ENCODE measurements at regions not wholly inside any gene's neighbourhood (a gene's known extent, or its start where the extent isn't known, plus 50 kb on each side); places are given as distances from the start of the nearest gene placed in this dataset.
A peak's percentile ranks its signal among the peaks of the same experiment; 100 is the strongest.

GRCh38 chr2:65652066-65652465, 219.7 kb upstream of the SPRED2 start:
- no peaks in the 10 kb centered on the region for H3K9me3 ChIP-seq
- H3K36me3 ChIP-seq = no peaks in the 10 kb centered on the region
- no peaks in the 10 kb centered on the region for H3K27me3 ChIP-seq (replicated peaks; ENCODE audit: insufficient read depth)
- no peaks in the 10 kb centered on the region for H3K4me1 ChIP-seq (ENCODE audit: control insufficient read depth in 1 of 2, low read depth in 2 of 2)
- no peak overlapping the region for H3K27ac ChIP-seq
- no peak for TF ChIP-seq CTCF (IDR thresholded peaks at IDR 0.05)
- DNase-seq (ENCODE audit: low spot score) (no peak), ATAC-seq (ENCODE audit: insufficient number of reproducible peaks, low FRiP score, low read depth) (no peak)
- no peak overlapping the region for H3K4me3 ChIP-seq

GRCh38 chr2:65649811-65650589, 217.6 kb upstream of the SPRED2 start:
- no peaks in the 10 kb centered on the region for H3K27me3 ChIP-seq (replicated peaks; ENCODE audit: insufficient read depth)
- H3K4me1 ChIP-seq (ENCODE audit: control insufficient read depth in 1 of 2, low read depth in 2 of 2) = no peaks in the 10 kb centered on the region
- DNase-seq (ENCODE audit: low spot score) (no peak), ATAC-seq (ENCODE audit: insufficient number of reproducible peaks, low FRiP score, low read depth) (no peak)
- H3K27ac ChIP-seq = no peak overlapping the region
- no peaks in the 10 kb centered on the region for H3K36me3 ChIP-seq
- no peak overlapping the region for H3K4me3 ChIP-seq
- TF ChIP-seq CTCF (IDR thresholded peaks at IDR 0.05) = no peak
- H3K9me3 ChIP-seq = no peaks in the 10 kb centered on the region

DNA sequence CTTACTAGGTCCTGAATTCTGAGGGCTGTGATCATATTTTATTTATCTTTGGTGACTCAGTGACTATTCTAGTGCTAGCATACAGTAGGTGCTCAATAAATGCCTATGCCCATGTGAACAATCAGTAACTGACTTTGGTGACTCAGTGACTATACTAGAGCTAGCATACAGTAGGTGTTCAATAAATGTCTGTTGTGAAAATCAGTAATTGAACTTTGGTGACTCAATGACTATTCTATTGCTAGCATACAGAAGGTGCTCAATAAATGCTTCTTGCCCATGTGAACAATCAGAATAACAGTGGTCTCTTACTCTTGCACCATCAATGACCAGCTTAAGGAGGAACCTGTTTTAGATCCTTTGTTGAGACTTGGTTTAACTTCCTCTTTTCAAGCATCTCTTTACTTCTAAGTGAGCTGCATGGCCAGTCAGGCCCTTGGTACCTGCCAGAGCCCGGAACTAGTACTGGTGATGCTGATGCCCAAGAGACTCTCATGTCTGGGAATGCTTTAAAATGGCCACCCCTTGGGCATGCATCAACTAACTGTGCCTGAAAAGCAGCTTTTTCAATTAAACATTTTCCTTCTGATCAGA, 214.9 kb upstream of the SPRED2 start:
- H3K4me3 ChIP-seq = no peak overlapping the region
- H3K9me3 ChIP-seq = no peaks in the 10 kb centered on the region
- ATAC-seq (ENCODE audit: insufficient number of reproducible peaks, low FRiP score, low read depth) (no peak), DNase-seq (ENCODE audit: low spot score) (no peak)
- H3K27ac ChIP-seq = no peak overlapping the region
- H3K27me3 ChIP-seq (replicated peaks; ENCODE audit: insufficient read depth) = no peaks in the 10 kb centered on the region
- TF ChIP-seq CTCF (IDR thresholded peaks at IDR 0.05) = no peak
- H3K36me3 ChIP-seq = no peaks in the 10 kb centered on the region
- H3K4me1 ChIP-seq (ENCODE audit: control insufficient read depth in 1 of 2, low read depth in 2 of 2) = no peaks in the 10 kb centered on the region

DNA sequence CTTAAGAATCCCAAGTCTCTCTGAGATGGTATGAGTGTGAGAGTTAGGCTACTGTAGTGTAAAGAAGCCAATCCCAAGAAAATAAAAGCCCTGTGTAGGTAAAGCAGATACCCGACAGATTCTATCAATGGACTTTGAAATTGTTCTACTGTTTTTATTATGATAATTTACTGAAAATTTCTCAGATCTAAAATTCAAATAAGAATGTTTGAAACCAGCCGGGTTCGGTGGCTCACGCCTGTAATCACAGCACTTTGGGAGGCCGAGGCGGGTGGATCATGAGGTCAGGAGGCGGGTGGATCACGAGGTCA, 208.3 kb upstream of the SPRED2 start:
- no peak overlapping the region for H3K27ac ChIP-seq

More for the DNA sequence above, 208.3 kb upstream of the SPRED2 start:
- no peak for DNase-seq (ENCODE audit: low spot score)
- no peak for TF ChIP-seq CTCF (IDR thresholded peaks at IDR 0.05)
- no peak for ATAC-seq (ENCODE audit: insufficient number of reproducible peaks, low FRiP score, low read depth)
- H3K4me1 ChIP-seq (ENCODE audit: control insufficient read depth in 1 of 2, low read depth in 2 of 2) = peaks cover 0 to 13% of the 10 kb centered on the region in 2 donors
- no peaks in the 10 kb centered on the region for H3K9me3 ChIP-seq
- H3K27me3 ChIP-seq (replicated peaks; ENCODE audit: insufficient read depth) = no peaks in the 10 kb centered on the region
- no peaks in the 10 kb centered on the region for H3K36me3 ChIP-seq
- peak overlapping the region; percentile 63 for H3K4me3 ChIP-seq
